ENCODE measurements at regions not wholly inside any gene's neighbourhood (a gene's known extent, or its start where the extent isn't known, plus 50 kb on each side); places are given as distances from the start of the nearest gene placed in this dataset.

DNA sequence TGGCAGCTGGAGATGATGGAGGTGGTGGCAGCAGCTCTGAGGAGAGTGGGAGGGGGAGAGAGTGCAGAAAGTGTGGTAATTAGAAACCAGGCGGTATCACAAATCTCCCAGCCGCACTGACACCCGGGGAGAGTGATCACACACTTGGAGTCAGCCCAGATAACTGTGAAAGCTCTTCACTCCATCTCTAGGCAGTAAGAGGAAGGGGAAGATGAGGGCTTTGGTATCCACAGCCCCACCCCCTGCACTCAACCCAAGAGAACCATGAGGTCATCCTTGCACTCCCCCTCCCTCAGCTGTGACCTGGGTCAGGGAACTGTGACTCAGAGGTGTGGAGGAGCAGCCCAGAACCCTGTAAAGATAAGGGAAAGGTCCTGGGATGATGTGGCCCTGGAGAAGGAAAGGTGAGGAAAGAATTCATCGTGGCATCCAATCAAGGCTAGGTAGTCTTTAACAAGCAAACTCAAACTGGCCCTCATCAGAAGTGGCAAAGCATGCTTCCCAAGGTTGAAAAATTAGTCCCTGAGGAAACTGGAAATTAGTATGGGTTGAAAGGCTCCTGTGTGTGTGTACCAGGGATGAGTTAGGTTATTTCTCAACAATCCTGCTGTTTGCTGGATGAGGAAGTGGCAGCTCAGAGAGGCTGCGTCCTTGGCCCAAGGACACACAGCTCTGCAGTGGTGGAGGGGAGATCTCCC, 111.0 kb upstream of the LHX5 start:
- TF ChIP-seq ZNF561 (tag by site-specific recombination; IDR thresholded peaks at IDR 0.05; ENCODE audit: borderline replicate concordance) (no peak), ZNF223 (tag by site-specific recombination; IDR thresholded peaks at IDR 0.05) (no peak), CTCF (tag by site-specific recombination; IDR thresholded peaks at IDR 0.05) (no peak), ZNF184 (tag by site-specific recombination; IDR thresholded peaks at IDR 0.05) (no peak), REPIN1 (tag by site-specific recombination; IDR thresholded peaks at IDR 0.05; ENCODE audit: low read depth) (no peak), ZNF391 (tag by site-specific recombination; IDR thresholded peaks at IDR 0.05; ENCODE audit: borderline replicate concordance, low read depth) (no peak)
- TF ChIP-seq, protein P1, sequence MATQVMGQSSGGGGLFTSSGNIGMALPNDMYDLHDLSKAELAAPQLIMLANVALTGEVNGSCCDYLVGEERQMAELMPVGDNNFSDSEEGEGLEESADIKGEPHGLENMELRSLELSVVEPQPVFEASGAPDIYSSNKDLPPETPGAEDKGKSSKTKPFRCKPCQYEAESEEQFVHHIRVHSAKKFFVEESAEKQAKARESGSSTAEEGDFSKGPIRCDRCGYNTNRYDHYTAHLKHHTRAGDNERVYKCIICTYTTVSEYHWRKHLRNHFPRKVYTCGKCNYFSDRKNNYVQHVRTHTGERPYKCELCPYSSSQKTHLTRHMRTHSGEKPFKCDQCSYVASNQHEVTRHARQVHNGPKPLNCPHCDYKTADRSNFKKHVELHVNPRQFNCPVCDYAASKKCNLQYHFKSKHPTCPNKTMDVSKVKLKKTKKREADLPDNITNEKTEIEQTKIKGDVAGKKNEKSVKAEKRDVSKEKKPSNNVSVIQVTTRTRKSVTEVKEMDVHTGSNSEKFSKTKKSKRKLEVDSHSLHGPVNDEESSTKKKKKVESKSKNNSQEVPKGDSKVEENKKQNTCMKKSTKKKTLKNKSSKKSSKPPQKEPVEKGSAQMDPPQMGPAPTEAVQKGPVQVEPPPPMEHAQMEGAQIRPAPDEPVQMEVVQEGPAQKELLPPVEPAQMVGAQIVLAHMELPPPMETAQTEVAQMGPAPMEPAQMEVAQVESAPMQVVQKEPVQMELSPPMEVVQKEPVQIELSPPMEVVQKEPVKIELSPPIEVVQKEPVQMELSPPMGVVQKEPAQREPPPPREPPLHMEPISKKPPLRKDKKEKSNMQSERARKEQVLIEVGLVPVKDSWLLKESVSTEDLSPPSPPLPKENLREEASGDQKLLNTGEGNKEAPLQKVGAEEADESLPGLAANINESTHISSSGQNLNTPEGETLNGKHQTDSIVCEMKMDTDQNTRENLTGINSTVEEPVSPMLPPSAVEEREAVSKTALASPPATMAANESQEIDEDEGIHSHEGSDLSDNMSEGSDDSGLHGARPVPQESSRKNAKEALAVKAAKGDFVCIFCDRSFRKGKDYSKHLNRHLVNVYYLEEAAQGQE (tag by site-specific recombination; IDR thresholded peaks at IDR 0.05): no peak
- TF ChIP-seq, protein P2, sequence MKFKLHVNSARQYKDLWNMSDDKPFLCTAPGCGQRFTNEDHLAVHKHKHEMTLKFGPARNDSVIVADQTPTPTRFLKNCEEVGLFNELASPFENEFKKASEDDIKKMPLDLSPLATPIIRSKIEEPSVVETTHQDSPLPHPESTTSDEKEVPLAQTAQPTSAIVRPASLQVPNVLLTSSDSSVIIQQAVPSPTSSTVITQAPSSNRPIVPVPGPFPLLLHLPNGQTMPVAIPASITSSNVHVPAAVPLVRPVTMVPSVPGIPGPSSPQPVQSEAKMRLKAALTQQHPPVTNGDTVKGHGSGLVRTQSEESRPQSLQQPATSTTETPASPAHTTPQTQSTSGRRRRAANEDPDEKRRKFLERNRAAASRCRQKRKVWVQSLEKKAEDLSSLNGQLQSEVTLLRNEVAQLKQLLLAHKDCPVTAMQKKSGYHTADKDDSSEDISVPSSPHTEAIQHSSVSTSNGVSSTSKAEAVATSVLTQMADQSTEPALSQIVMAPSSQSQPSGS (tag by site-specific recombination; IDR thresholded peaks at IDR 0.05; ENCODE audit: low read depth): 0 out of 2 replicates have a peak, but pooled peaks have one; percentile 11
- TF ChIP-seq, protein P3, sequence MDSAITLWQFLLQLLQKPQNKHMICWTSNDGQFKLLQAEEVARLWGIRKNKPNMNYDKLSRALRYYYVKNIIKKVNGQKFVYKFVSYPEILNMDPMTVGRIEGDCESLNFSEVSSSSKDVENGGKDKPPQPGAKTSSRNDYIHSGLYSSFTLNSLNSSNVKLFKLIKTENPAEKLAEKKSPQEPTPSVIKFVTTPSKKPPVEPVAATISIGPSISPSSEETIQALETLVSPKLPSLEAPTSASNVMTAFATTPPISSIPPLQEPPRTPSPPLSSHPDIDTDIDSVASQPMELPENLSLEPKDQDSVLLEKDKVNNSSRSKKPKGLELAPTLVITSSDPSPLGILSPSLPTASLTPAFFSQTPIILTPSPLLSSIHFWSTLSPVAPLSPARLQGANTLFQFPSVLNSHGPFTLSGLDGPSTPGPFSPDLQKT (IDR thresholded peaks at IDR 0.05; ENCODE audit: borderline replicate concordance, low read depth, low read length): no peak

Measured in HEK293 (cell line).